ENCODE measurements at regions not wholly inside any gene's neighbourhood (a gene's known extent, or its start where the extent isn't known, plus 50 kb on each side); places are given as distances from the start of the nearest gene placed in this dataset.

DNA sequence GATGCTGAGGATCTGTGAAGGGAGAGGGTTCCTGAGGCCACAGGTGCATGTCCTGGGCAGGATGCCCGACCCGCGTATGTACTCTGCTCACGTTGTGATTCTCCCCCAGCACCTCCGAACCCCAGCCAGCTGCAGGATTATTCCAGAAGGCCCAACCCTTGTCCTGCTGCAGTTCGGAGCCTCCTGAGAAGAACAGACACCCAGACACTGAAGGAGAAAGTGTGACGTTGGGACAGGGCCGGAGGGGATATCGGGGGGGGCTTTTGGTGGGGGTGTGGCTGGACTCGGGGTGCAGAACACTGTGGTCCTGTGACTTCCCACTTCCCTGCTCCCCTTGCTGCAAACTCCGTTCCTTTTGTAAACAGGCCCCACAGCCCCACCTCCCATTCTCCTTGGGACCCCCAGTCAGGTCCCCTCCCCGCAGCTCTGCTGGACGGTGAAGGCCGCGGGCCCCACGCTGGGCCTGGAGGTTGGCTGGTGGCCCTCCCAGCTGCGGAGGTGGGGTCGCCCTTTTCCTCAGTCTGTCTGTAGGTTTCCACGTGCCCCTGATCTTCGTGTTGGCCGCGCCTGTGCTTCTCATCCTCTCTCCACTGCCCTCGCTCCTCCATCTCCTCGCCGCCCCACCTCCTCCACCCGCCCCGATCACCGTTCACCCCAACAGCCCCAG lies 83.0 kb upstream of the ADRA2C start:
- no peak for DNase-seq

DNA sequence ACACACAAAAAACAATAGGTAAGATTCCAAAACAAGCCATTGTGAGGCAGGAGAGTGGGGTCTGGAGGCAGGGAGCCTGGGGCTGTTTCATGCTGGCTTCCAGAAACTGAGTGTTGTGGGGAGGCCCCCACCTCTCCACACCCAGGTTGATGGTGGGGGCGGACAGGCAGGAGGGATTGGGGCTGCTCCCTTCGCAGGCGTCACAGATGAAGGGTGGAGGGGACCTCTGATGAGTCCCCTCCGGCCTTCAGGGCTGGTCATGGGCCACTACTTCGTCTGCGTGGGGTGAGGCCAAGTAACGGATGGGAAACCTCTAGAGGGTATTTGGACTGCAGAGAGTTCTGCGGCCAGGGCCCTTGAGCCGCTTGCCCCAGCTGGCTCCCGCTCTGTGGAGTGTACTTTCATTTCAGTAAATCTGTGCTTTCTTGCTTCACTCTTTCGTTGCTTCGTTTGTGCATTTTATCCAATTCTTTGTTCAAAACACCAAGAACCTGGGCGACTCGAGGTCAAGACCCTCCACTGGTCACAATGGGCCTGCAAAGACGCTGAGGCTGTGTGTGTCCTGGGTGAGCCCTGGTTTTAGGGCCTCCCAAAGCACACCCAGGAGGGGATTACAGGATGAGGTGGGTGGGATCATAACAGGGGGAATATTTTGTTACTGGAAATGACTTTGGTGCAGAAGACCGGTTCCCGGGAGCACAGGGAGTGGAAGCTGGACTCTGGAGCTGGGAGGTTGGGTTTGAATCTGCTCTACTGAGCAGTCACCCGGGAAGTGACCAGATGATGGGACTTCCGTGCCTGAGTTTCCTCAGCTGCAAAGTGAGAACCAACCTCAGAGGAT lies 83.7 kb upstream of the ADRA2C start:
- no peak for DNase-seq

DNA sequence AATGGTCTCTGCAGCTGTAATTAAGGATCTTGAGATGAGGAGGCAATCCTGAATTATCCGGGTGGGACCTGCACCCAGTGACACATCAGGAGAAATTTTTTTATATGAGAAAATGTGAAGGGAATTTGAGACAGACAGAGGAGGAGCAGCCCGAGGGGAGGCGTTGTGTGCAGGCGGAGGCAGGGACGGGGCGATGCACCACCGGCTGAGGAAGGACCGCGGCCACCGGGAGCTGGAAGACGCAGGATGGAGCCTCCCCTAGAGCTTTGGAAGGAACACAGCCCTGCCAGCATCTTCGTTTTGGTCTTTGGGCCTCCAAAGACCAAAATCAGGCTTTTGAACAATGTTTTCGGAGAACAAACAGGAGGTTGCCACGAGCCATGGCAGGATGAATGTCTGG lies 85.0 kb upstream of the ADRA2C start:
- DNase-seq: no peak

DNA sequence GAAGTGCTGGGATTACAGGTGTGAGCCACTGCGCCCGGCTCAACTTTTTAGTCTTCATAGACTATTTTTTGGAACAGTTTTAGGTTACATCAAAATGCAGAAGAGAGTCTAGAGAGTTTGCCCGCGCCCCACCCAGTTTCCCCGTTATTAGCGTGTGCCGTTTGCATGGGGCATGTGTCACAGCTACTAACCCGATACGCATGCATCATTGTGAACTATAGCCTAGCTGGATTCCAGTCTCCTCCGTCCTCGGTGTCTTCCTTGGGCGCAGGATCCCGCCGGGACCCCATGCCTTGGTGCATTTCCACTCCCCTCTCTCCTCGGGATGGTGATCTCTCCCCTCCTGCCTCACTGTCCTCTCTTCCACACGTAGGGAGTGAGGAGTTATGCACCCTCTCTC lies 85.5 kb upstream of the ADRA2C start:
- DNase-seq: no peak

DNA sequence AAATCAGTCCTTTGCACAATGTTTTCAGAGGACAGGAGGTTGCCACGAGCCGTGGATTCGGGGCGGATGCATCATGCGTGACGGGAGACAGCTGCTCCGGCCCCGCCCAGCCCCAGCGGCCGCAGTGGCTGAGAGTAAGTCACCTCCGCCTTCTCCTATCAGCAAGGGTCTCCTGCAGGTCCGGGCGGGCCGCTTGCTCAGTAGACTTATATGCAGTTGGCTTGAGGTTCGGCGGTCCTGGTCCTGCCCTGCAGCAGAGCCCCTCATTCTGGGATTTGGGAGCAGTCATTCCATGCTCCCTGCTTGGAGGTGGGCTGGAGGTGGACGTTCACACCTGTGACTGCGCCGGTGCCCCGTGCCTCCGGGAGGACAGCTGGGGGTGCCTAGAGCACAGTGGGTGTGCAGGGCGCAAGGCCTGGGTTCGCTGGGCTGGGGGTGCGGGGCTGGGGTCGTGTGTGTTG lies 86.3 kb upstream of the ADRA2C start:
- no peak for DNase-seq

DNA sequence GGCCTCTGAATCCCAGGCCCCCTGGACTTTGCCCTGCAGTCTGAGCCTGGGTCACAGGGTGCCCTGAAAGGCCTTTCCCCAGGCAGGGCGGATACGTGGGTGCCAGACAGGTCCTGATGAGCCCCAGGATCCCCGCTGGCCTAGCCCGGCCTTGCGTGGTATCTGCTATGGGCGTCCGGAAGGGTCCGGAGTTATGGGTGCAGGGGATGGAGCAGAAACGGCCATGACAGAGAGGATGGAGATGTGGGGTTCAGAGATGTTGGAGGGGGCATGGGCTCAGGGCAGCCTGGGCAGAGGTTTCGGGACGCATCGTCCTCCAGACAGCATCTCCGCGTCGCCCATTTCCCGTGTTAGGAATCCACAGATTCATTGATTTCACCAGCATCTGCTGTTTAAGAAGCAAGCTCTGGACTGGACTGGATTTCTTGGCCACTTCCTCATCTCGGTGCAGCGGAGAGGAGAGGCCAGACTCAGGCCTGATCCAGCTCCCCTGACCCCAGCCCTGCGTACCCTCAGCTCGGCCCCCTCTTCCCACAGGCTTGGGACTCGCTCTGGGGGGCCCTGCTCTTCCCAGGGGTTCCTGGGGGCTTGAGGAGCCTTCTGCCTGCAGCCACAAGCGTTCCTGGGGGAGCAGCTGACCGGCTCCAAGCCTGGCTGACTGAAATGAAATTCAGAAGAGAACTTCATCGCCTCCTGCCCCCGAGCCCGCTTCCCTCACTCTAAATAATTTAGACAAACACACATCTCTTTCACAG lies 86.9 kb upstream of the ADRA2C start:
- DNase-seq: no peak

DNA sequence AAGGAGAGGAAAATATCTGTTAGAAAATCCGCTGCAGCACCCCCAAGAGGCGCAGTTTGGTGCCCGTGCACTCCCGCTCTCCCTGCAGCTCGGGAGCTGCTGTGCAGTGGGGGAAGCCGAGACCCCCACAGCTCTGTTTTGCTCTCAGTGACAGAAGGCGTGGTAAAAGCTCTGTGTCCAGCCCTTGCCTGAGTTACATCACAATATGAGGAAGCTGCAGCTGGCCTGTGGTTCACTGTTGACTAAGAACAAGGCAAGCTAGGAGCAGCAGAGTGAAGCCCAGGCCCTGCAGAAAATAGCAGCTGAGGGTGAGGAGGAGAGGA lies 88.5 kb upstream of the ADRA2C start:
- no peak for DNase-seq

DNA sequence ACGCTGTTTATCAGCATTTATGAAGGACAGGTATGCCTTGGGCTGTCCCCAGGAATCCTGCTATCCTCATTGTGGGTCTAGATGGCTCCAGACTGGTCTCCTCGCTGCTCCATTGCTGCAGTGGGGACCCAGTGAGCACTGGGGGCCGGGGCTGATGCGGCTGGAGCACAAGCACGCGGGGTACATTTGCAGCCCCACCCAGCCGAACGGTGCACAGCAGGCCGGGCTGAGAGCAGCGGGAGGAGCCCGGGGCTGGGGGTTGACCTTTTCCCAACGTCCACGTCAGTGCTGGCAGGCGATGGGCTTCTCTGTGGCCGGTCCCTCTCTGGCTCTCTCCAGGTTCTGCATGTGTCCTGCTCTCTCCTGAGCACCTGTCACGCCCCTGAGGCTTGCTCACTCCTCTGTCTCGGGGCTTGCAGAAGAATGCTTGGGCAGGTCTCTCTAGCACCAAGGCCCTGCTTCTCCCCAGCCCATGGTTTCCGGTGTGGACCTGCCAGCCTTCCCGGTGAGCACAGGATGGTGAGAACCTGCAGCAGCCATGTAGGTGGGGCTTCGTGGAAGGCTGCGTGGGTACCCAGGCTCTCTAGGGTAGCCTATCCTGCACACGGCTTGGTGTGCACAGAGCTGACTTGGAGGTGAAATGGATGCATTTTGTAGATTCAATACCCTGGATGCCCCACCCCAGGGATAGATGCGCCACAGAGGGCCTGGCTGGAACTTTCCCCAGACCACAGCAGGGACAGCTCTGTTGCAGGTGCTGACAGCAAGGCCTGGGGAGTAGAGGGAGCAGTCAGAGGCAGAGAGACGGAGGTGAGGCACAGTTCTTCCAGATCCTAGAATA lies 89.1 kb upstream of the ADRA2C start:
- DNase-seq: no peak

DNA sequence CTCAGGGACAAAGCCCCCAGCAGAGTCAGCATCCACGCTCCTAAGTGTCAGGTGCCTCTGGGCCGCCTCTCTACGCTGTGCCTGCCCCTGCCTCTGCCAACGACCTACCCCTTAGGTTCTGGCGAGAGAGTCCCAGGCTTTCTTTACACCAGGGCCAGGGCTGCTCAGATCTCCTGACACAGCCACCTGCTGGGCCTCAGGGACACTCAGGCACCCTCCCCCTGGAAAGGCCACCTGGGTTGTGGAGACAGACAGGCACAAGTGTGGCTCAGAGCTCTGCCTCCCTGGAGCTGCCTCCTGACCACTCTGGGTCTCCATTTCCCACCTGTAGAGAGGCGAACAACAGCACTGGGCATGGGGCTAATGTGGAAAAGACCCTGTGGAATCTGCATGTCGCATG lies 90.0 kb upstream of the ADRA2C start:
- DNase-seq: no peak

DNA sequence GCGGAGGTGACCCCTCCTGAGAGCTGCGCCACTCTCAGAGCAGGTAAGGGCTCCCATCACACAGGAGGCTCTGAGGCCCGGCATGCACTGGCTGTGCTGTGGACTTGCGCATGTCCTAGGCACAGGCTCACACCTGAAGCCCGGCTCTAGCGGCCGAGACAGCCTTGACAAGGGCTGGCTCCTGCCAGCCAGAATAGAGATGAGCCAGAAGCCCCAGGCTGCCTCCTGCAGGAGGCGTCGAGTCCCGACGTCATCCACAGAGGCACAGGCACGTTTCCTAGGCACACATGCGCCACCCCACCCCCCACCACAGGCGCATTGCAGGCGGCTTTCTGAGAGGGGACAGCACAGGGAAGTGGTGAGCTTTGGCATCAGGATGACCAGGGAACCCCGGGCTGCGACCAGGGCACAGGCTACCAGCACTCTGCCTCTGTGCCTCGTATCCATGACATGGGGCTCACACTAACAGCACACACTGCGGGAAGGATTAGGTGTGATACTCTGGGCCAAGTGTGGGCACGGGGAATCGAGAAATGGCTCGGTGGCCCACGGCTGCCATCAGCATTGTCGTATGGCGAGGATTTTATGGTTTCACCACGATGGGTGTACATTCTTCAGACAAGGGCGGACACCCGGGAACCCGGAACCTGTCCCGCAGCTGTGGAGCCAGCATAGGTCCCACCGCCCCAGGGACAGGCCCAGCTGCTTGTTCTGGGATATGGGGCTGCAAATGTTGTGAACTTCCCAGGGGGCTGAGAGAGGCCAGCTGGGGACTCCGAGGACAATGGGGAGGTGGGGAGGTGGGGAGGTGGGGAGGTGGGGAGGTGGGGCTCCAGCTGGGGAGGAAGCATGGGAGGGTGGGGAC lies 90.7 kb upstream of the ADRA2C start:
- no peak for DNase-seq

DNA sequence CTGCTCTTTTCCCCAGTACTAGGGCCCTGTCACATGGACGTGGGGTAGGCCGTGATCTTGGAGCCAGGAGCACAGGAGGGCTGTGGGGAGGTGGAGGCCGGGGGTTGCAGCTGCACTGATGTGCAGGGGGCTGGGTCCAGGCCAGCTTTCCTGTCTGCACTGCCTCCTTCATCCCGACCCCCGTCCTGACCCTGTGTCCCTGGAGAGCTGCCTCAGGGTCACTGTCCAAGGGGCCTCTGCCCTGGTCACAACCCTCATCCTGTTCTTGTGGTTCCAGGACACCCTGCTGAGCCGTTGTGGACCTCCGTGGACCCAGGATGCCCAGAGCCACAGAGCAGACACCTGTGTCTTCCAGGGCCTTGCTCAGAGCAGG lies 91.7 kb upstream of the ADRA2C start:
- no peak for DNase-seq

DNA sequence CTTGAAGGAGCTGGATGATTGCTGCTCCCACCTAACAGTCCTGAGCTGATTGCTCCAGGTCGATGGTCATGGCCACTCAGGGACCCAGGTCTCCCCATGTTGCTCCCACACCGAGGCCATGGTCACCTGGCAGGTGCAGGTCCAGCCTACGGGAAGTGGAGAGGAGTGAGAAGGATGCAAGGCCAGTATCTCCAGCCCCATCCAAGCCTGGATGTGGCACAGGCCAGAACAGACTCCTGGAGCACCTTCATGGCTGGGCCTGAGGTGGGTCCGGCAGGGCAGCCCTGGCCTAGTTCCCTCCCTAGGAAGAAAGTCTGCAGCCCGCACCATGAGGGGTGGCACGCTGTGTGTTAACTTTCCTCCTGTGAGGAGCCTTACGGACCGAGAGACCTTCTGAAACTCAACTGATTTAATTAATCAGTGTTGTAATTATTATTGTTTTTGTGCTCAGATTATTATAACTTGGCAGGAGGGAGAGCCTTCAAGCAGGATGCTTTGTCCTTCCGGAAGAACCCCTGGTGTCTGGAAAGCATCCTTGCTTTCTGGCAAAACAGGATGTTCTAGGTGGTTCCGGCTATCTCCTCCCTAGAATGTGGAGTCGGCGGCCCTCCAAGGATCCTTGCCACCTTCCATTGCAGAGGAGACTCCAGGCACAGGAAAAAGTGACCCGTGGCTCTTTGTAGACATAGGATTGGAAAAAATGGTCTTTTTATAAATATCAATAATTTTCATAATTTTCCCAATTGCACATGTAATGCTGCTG lies 92.3 kb upstream of the ADRA2C start:
- DNase-seq: no peak

DNA sequence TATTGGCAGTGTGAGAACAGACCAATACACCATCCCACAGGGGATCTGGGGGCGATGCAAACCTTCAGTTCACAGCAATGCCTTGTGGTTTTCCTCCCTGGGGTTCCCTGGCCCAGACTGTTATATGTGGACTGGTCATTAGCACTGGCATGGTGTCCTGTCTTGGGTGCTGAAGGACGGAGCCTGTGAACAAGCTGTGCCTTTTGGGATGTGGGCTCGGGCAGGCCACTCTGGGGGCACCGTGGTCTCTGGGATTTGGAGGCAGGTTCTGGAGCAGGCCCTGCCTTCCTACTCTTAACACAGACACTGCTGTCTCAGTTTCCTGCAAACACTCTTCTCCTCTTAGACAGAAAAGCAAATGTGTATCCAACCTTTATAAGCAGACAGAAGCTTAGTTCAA lies 93.0 kb upstream of the ADRA2C start:
- no peak for DNase-seq

DNA sequence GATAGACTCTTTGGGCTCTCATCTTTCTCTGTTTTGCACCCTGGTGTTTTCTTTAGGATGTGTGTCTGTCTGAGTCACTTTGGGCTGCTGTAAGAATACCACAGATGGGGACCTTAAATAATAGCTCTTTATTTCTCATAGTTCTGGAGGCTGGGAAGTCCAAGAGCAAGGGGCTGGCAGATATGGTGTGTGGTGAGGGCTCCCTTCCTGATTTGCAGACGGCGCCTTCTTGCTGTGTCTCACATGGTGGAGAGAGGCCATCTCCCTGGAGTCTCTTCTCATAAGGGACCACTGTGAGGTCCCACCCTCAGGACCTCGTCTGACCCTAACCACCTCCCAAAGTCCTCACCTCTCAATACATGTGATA lies 93.7 kb upstream of the ADRA2C start:
- no peak for DNase-seq

DNA sequence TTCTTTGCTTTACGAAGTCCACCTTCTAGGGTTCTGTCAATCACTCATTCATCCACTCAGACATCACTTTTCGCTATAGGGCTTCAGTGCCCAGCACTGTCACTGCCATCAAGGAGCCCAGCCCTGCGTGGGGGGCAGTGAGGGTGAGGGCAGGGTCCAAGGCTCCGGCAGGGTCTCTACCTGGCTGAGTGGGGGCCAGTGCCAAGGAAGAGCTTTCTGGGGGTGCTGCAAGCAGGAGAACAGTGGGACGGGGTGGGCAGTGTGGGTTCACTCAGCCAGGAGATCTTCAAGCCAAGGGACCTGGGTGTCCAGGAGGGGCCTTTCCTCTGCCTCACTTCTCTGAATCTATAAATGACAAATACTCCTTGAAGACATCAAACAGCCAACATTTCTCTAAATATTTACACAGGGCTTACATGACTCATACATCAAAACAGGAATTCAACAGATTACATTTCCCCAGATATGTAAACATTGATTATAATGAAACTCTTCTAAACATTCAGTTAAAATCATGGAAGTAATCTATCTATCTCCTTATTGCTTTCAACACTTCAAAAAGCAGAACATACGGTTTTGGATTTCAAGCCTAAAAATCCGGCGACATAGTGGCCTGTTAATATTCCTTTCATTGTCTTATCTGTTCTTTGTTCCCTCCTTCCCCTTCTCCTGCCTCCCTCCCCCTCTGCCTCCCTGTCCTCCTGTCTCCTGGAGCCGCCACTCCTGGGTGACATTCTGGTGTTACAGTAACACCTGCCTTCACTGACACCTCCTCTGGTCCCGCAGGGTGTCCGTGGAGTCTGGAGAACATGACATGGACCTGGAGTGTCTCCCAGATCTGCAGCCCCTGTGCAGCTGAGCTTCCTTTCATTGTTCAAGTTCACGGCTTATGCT lies 94.4 kb upstream of the ADRA2C start:
- DNase-seq: no peak

DNA sequence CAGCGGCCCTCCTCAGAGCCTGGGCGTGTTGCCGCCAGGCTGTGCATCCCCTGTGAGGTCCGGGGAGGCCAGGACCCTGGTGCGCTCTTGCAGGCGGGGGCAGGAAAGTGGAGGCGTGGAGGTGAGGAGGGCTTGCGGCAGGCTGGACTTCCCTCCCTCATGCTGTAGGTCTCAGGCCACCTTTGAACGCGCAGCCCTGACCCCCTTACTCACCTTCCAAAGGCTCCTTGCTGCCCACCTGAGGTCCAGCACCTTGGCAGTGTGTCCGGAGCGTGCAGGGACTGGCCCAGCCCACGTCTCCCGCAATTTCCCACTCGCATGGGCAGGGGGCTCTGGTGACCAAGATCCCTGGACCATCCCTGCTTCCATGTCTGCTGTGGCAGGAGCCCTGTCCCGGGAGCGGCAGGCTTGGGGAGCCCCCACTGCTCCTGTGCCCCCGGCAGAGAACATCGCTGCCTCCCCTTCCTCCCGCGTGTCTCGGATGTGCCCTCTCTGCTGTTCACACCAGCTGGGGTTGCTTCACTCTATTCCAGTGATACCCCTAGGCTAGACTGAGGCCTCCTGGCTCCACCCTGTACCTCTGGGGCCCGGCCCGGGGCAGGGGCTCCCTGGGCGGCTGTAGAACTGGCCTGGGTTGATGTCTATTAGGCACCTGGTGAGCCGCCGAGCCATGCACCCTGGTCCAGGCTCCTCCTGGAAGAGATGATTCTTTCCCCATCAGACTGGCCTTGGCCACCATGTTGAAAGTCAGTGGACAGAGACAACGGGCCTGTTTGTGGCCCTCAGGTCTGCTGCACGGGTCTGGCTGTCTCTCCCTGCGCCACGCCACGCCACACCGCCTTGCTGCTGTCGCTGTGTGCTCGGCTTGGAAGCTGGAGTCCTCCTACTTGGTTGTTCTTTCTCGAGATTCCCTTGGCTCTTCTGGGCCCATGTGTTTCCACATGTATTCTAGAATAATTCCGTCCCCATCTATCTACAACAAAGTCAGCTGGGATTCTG lies 95.4 kb upstream of the ADRA2C start:
- no peak for DNase-seq

DNA sequence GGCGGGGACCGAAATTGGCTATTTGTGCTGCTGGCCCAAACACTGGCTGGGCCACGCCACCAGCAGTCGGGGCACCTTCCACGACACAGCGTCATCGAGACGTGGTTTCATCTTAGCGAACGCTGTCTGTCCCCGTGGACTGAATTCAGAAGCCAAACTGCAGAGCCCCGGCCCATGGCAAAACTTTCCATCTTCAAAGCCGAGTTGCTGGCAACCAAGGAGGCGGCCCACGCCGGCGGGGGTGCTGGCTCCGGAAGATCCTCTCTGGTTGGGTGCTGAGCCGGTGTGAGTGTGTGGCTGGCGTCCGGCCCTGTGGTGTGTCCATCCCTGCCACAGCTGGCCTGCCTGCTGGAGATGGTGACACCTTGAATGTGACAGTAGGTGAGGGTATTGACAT lies 96.6 kb upstream of the ADRA2C start:
- DNase-seq: no peak

DNA sequence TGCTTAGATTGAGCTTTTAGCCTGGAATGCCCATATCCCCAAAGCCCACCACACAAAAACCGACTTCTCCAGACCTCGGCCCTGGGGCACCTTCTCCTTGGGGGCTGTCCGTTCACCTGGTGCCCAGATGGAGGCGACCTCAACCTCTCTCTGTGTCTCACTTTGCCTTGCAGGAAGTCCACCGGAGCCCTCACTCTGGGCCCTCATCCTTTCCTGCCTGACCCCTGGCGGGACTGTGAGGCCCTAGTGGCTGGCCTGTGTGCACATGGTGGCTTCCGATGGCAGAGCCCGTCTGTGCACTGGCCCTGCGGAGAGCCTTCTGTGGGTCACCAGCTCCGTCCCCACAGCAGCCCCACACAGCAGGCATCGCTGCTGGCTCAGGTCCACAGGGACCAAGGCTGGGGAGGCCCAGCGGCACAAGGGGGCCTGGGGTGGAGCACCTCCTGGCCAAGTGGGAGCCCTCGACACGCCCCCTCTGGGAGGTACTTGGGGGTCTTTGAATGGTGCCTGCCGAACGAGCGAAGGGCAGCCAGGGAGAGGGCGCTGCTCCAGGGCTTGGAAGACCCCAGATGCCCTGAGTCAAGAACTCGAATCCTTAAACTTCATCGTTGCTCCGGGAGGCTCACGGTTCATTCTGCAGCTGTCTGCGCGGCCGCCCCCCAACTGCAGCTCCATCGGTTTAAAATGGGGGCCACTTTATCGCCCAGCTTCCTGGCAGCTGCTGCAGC lies 97.2 kb upstream of the ADRA2C start:
- DNase-seq: no peak
